ENCODE measurements at regions not wholly inside any gene's neighbourhood (a gene's known extent, or its start where the extent isn't known, plus 50 kb on each side); places are given as distances from the start of the nearest gene placed in this dataset.

- Histone ChIP-seq H3K27ac (ENCODE audit: extremely low read depth, low read depth, low read length) (no peak overlapping the region), H3K9me3 (ENCODE audit: control insufficient read depth, insufficient read depth, low read depth, low read length) (no peaks in the 10 kb centered on the region), H3K4me1 (ENCODE audit: control insufficient read depth, insufficient read depth, low read length) (no peaks in the 10 kb centered on the region), H3K4me3 (ENCODE audit: low read depth, low read length) (no peak overlapping the region), H3K36me3 (ENCODE audit: control insufficient read depth in 2 of 2, insufficient read depth in 1 of 2, low read length in 2 of 2) (no peaks in the 10 kb centered on the region)
- TF ChIP-seq ZNF416 (tag by site-specific recombination; IDR thresholded peaks at IDR 0.05) (no peak), ZNF629 (tag by site-specific recombination; IDR thresholded peaks at IDR 0.05) (no peak), RBAK (tag by site-specific recombination; IDR thresholded peaks at IDR 0.05) (no peak), ZNF654 (tag by site-specific recombination; IDR thresholded peaks at IDR 0.05; ENCODE audit: low read depth) (no peak), ZBTB8A (tag by site-specific recombination; IDR thresholded peaks at IDR 0.05) (no peak), MEIS1 (CRISPR knock-in tag; IDR thresholded peaks at IDR 0.05; ENCODE audit: borderline replicate concordance) (no peak), ZNF488 (tag by site-specific recombination; IDR thresholded peaks at IDR 0.05) (no peak), ZIC2 (tag by site-specific recombination; IDR thresholded peaks at IDR 0.05) (no peak)
- ChIA-PET CTCF (no interaction called here), POLR2A (no interaction called here)
These were observed 578.0 kb downstream of the EFNA5 start for GRCh38 chr5:107092695-107093094.

- no peaks in the 10 kb centered on the region for H3K4me1 ChIP-seq (ENCODE audit: control insufficient read depth, insufficient read depth, low read length)
- no peak overlapping the region for H3K4me3 ChIP-seq (ENCODE audit: low read depth, low read length)
- ChIA-PET POLR2A (no interaction called here), CTCF (interaction anchor here (0.9 kb wide), 1 partner anchor 246 kb away, joined by 4 read pairs; no protein-coding TSS in a partner anchor)
- no peaks in the 10 kb centered on the region for H3K9me3 ChIP-seq (ENCODE audit: control insufficient read depth, insufficient read depth, low read depth, low read length)
- TF ChIP-seq BCL11A (tag by site-specific recombination; IDR thresholded peaks at IDR 0.05; ENCODE audit: low read depth) (no peak), ZNF211 (tag by site-specific recombination; IDR thresholded peaks at IDR 0.05; ENCODE audit: low read depth) (no peak), ZNF76 (tag by site-specific recombination; IDR thresholded peaks at IDR 0.05; ENCODE audit: borderline replicate concordance, low read depth) (no peak), ZSCAN23 (tag by site-specific recombination; IDR thresholded peaks at IDR 0.05) (no peak), SP3 (tag by site-specific recombination; IDR thresholded peaks at IDR 0.05) (no peak), ZBTB11 (tag by site-specific recombination; conservative IDR thresholded peaks at IDR 0.05; ENCODE audit: low read depth) (no peak), ZFP3 (tag by site-specific recombination; IDR thresholded peaks at IDR 0.05; ENCODE audit: low read depth) (no peak), ZNF561 (tag by site-specific recombination; IDR thresholded peaks at IDR 0.05; ENCODE audit: borderline replicate concordance) (no peak), ZNF174 (tag by site-specific recombination; IDR thresholded peaks at IDR 0.05) (no peak), KLF9 (tag by site-specific recombination; IDR thresholded peaks at IDR 0.05; ENCODE audit: low read depth) (no peak), ZNF843 (tag by site-specific recombination; IDR thresholded peaks at IDR 0.05) (no peak), PRDM4 (tag by site-specific recombination; IDR thresholded peaks at IDR 0.05) (no peak)
- no peak overlapping the region for H3K27ac ChIP-seq (ENCODE audit: extremely low read depth, low read depth, low read length)
- H3K36me3 ChIP-seq (ENCODE audit: control insufficient read depth in 2 of 2, insufficient read depth in 1 of 2, low read length in 2 of 2): no peaks in the 10 kb centered on the region
These were observed 580.2 kb downstream of the EFNA5 start for GRCh38 chr5:107090506-107090905.

Measured in HEK293 (cell line).